COLO668 (cell line): ENCODE measurements at regions not wholly inside any gene's neighbourhood (a gene's known extent, or its start where the extent isn't known, plus 50 kb on each side); places are given as distances from the start of the nearest gene placed in this dataset.

Experiments
- DNase-seq: peaks from one replicate; lab custom pipeline; 2025; ENCODE audit not compliant: unreplicated experiment; lab: John Stamatoyannopoulos, UW

DNA sequence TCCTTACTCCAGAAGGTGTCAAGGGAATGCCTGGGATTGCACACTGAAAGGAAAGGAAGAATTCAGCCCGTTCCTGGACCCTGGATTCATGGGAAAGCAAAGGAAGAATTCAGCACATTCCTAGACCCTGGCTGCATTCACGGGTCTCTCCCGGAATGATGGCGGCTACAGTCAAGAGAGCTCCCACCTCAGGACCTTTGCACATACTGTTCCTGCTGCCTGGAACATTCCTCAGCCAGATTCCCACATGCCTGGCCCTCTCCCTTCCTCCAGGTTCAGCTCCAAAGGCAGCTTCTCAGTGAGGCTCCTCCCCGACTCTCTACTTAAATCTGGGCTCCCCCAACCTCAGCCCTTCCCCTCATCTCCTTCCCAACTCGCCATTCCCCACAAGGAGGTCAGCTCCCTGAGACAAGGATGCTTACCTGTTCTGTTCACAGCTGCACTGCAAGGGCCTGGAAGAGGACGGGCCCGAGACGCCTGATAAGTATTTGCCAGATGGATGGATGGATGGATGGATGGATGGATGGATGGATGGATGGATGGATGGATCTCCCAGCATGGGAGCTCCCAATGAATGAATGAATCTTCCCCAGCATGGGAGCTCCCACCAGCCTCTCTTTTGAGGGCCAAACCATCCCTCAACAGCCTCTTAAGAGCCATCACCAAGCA is 77.4 kb downstream of the NCOR2 start:
- DNase-seq: no peak

GRCh38 chr12:124489220-124489619 is 78.2 kb downstream of the NCOR2 start:
- DNase-seq: no peak

DNA sequence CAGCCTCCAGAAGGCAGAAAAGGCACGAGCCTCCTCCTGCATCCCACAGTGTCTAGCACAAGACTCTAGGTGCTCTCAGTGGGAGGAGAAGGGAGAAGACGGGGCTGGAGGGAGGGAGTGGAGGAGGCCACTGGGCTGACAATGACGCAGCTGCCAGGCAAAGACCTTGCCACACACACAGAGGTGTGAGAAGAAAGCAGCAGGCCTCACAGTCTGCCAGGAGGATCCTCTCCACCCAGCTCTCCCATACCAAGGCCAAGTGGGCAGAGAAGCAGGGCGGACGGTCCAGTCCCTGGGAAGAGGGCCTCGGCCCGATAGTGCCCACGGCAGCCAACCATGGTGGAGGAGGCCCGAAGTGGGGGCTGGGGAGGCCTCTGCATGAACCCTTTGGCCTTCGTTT is 78.9 kb downstream of the NCOR2 start:
- DNase-seq: no peak

GRCh38 chr12:124487834-124488165 is 79.6 kb downstream of the NCOR2 start:
- DNase-seq: no peak

- DNase-seq: no peak
Measured at GRCh38 chr12:124487066-124487833, 80.2 kb downstream of the NCOR2 start.

DNA sequence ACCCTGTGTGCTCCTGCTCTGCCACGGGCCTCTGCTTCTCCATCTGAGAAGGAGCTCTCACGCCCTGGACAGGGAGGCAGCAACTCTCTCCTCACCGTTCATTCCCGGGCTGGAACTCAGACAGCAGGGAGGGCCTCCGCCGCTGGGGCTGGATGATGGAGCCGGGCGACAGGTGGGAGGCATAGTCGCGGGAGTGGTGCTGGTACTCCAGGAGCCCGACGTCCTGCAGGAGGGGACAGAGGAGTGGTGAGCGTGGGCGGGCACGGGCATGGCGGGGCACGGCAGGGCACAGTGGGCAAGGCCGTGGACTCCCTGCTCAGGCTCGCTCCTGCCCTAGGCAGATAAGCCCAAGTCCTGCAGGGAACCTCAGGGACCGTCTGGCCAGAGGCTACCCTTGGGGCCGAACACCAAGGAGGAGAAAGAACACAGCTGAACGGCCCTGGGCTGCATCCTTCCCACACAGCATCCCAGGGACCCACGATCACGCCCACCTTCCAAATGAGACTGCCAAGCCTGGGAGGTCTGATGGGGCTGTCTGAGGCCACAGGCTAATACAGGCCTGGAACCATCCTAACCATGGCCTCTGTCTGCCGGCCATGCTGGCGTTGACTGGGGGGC is 81.0 kb downstream of the NCOR2 start:
- DNase-seq: no peak

DNA sequence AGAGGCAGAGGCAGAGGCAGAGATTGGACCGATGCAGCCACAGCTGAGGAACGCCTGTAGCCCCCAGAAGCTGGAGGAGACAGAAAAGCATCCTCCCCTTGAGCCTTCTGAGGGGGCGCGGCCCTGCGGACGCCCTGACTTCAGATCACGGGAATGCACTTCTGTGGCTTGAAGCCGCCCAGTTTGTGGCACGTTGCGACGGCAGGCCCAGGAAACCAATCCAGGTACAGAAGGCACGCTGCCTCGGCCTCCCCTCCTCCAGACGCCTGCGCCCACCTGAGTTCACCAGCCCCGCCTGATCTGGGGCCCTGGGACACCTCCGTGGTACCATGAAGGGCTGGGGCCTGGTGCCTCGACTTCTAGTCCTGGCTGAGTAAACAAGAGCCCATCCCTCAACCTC is 82.0 kb downstream of the NCOR2 start:
- no peak for DNase-seq

- no peak for DNase-seq
Measured at GRCh38 chr12:124484526-124484953, 82.9 kb downstream of the NCOR2 start.

GRCh38 chr12:124484067-124484466 is 83.3 kb downstream of the NCOR2 start:
- DNase-seq: no peak

DNA sequence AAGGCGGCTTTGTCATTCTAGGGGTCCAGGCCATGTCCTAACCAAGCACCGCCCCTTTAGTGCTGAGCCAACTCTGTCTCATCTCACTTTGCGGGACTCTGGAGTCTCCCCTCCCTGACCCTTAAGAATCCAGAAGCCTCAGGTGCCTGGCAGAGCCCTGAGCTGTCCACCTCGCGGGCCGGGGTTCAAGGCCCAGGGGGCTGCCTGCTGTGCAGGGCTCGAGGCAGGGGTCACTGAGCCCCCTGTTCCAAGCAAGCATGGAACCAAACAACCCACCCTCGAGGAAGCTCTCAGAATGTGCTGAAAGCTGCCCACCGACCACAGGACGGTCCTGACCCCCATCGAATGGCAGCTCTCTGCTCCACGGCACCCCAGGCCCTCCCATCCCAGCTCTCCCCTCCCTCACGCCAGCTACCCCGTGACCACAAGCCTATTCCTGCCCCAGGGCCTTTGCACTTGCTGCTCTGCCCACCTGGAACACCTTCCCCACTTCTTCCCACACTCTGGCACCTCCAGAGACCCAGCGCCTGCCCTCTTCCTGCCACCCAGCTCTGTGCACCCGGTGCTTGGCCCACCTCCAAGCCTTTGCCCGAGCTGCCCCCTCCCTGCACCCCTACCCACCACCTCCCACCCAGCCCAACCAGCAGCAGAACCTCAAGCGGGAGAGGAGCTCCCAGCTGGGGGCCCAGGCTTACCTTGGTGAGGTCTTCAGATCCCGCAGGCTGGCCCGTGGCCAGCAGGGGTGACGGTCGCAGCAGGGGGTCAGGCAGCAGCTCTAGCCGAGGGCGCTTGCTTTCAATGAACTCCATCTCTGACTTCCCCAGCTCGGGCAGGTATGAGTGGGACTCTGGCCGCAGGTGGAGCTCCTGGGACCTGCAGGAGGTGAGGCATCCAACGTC is 84.3 kb downstream of the NCOR2 start:
- DNase-seq: no peak

GRCh38 chr12:124482567-124482893 is 84.9 kb downstream of the NCOR2 start:
- no peak for DNase-seq

- no peak for DNase-seq
Measured at GRCh38 chr12:124481772-124482566, 85.4 kb downstream of the NCOR2 start.

DNA sequence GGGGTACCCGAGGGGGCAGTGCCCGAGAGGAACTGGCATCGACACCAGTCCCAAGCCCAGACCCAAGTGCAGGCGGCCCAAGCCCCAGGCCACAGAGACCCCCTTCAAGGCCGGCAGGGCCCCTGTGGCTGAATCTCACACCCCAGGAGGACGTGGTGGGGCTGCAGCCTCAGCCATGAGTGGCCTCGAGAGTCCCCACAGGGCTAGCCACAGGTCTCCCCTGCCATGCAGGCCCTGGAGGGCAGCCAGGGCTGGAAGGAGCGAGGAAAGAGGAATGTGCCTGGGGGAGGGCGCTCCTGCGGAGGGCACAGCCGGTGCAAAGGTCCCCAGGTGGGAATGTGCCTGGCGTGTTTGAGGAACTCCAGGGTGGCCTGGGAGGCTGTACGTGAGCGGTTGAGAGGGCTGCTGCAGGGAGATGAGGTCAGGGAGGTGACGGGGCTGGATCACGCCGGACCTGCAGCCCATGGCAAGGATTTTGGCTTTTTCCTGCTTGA is 86.1 kb downstream of the NCOR2 start:
- DNase-seq: no peak

DNA sequence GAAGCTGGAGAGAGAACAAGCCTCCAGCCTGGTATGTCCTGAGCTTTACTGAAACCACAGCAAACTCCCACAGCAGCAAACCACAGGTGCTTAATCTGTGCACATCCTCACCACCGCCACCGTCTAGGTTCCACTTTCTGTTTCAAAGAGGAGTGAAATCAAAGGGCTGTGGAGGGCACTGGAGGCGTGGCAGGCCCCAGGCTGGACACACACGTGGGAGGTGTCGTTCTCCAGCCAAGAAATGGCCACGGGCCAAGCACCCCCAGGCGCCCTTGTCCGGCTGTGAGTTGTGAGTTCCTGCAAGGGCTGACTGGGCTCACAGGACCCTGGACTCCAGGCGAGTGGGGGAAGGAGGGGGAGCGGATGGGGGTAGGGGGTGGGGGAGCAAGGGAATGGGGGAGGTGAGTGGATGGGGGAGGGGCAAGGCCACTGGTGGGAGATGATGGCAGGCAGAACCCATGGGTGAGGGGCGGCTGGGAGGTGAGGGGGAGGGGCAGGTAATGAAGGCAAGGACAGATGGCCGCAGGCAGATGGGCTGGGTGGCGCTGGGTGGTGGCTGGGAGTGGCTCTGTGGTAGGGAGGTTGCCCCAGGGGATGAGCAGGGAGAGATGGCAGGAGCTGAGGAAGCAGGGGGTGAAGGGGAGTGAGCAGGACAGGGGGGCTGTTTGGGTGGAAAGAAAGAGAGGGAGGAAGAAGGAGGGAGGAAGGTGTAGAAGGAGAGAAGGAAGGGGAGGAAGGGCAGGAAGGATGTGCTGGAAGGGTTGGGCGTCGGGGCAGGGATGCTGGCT is 86.7 kb downstream of the NCOR2 start:
- DNase-seq: peak; percentile 79

GRCh38 chr12:124479680-124480468 is 87.5 kb downstream of the NCOR2 start:
- peak; percentile 51 for DNase-seq

DNA sequence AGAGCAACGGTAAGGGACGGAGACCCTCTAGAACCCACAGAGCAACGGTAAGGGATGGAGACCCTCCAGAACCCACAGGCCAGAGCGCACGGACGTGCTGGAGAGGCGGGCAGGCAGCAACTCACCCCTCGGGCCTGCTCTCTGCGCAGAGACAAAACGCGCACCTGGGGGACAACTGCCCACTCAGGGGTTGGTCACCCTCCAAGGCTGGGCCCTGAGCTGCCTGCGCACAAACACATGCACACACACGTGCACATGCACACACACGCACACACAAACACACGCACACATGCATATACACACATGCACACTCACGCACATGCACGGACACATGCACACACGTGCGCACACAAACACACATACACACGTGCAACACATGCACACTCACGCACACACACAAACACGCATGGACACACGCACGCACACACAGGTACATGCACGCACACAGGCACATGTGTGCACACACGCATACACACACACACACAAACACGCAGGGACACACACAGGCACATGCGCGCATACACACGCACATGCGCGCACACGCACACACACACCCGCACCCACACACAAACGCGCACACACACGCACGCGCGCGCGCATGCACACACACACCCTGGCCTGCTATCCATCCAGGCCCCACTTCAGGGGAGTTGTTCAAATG is 88.3 kb downstream of the NCOR2 start:
- no peak for DNase-seq

GRCh38 chr12:124478416-124478815 is 89.0 kb downstream of the NCOR2 start:
- DNase-seq: no peak
